Fibroblast of the aortic adventitia (primary cell): ENCODE measurements at regions not wholly inside any gene's neighbourhood (a gene's known extent, or its start where the extent isn't known, plus 50 kb on each side); places are given as distances from the start of the nearest gene placed in this dataset.
A peak's percentile ranks its signal among the peaks of the same experiment; 100 is the strongest.

ENCODE experiments used
- DNase-seq: peaks from one replicate; pipeline ENCODE4 v3.0.0-alpha.2; 2010; ENCODE audit warnings: low read depth
- H3K4me3 ChIP-seq: 2 replicates; pipeline ENCODE4 v1.5.1; 2011; ENCODE audit warnings: low read depth, mild to moderate bottlenecking, control low read depth, low read length, moderate library complexity
- TF ChIP-seq, protein P1 (sequence below): IDR thresholded peaks from 2 replicates; pipeline ENCODE4 v1.5.1; 2011; ENCODE audit warnings: mild to moderate bottlenecking, low read length, control low read depth, inconsistent platforms; ENCODE audit not compliant: insufficient read depth

DNA sequence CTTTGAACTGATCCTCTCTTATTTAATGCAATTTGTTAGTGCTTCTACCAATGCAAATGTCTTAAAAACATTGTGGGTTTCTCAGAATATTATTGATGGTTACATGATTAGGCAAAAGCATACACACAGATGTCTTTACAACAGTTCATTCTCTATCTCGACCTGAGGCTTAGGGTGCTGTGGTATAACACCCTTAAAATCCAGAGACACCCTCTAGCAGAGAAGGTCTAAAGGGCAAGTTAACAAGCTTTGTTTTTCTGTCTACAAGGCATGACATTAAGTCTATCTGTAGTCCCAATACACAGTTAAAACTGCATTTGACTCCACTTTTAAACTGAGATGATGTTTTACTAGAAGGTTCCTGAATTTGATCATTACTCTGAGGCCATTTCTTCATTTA is 518.7 kb upstream of the MEF2C start:
- TF ChIP-seq, protein P1, sequence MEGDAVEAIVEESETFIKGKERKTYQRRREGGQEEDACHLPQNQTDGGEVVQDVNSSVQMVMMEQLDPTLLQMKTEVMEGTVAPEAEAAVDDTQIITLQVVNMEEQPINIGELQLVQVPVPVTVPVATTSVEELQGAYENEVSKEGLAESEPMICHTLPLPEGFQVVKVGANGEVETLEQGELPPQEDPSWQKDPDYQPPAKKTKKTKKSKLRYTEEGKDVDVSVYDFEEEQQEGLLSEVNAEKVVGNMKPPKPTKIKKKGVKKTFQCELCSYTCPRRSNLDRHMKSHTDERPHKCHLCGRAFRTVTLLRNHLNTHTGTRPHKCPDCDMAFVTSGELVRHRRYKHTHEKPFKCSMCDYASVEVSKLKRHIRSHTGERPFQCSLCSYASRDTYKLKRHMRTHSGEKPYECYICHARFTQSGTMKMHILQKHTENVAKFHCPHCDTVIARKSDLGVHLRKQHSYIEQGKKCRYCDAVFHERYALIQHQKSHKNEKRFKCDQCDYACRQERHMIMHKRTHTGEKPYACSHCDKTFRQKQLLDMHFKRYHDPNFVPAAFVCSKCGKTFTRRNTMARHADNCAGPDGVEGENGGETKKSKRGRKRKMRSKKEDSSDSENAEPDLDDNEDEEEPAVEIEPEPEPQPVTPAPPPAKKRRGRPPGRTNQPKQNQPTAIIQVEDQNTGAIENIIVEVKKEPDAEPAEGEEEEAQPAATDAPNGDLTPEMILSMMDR, result no peak
- H3K4me3 ChIP-seq, result no peak overlapping the region
- no peak for DNase-seq

DNA sequence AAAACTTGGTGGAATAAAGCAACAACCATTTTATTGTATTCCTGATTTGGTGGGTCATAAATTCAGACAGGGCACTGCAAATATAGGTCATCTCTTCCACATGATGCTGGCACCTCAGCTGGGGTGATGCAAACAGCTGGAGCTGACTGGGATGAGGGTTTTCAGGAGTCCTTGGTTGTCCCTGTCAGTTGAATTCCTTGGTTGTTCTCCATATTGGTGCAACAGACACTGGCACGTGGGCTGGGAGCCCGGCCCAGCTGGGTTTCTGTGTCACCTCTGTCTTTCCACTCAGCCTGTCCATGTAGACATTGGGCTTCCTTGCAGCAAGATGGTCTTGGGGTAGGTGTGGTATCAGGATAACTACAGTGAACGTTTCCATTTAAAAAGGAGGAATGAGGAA is 518.0 kb upstream of the MEF2C start:
- H3K4me3 ChIP-seq, result no peak overlapping the region
- TF ChIP-seq, protein P1, result no peak
- DNase-seq, result no peak

DNA sequence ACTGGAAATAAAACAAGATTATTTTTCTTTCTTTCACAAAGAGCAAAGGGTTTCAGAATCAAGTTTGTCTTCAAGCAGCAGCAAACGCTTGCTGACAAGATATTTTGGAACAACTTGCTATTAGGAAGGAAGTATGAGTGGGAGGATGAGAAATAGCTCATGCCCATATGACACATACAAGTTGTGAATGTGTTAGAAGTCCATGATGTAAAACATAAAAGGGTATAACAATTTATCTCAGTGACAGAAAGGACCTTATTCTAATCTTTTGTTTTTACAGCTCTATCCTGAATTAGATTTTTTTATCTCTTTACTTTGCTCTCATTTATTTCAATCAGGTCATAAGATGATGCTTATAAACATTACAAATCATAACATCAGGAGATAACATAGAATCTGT is 516.6 kb upstream of the MEF2C start:
- H3K4me3 ChIP-seq, result no peak overlapping the region
- peak; percentile 52 for DNase-seq

DNA sequence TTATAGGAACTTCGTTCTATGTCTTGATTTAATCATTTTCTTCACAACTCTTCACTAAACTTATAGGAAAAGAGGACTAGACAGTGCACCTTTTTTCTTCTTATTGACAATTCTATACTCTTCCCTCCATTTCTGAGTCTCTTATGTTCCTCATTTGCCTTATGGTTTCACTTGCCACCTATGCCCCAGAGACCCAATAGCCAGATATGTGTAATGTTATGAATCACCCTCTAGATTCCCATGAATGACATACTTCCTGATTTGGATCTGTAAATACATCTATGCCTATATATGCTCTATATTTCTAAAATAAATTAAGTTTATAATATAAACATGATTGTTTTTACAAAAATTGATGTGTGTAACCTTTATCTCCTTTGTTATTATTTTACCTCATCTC is 514.1 kb upstream of the MEF2C start:
- peak; percentile 5 for DNase-seq
- no peak overlapping the region for H3K4me3 ChIP-seq
- TF ChIP-seq, protein P1, result no peak

More for the DNA sequence above, 516.6 kb upstream of the MEF2C start:
- TF ChIP-seq, protein P1, result no peak

DNA sequence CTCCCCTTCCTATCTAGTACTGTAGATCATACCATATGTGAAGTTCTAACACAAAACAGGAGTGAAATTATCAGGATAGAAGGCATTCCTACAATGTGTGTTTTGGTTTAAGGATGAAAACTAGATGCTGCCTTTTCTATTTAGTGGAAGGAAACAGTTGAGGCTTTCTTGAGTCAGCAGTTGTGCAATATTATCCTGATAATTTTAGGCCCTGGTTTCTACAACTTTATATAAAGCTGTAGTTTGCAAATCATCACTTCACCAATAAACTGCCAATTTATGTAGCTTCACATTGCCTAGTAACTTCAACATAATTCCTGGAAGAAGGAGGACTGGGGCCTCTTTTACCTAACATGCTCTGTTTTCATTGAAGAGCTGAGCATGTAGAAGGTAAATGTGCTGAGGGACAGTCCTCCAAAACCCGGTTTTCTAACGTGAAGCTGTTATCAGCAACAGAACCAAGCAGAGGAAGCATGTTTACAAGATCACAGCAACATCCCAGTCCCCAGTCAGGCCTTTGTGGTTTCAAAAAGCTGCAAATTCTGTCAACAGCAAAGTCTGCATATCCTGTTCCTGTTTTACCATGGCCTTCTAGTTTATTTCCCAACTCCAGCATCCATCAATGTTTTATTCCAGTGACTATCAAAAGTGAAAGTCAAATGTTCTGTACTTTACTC is 513.4 kb upstream of the MEF2C start:
- DNase-seq, result peak; percentile 61
- H3K4me3 ChIP-seq, result no peak overlapping the region

DNA sequence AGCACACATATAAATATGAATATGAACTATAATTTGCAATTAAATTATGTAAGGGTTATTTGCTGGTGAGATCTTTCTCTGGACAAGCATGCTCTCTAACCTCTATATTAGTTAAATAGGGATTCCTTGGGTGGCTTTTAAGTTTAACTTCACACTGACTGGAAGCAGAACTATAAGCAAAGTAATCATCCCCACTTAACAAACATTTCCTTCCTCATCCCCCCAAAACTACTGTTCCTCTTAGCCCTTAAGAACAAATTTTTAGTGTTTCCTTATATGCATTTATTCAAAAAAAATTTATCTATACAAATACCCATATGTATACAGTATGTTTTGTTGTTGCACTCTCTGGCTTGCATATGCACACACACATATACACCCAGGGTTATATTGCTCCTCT is 512.1 kb upstream of the MEF2C start:
- no peak overlapping the region for H3K4me3 ChIP-seq
- TF ChIP-seq, protein P1, result no peak
- DNase-seq, result no peak

More for the DNA sequence above, 513.4 kb upstream of the MEF2C start:
- TF ChIP-seq, protein P1, result no peak

DNA sequence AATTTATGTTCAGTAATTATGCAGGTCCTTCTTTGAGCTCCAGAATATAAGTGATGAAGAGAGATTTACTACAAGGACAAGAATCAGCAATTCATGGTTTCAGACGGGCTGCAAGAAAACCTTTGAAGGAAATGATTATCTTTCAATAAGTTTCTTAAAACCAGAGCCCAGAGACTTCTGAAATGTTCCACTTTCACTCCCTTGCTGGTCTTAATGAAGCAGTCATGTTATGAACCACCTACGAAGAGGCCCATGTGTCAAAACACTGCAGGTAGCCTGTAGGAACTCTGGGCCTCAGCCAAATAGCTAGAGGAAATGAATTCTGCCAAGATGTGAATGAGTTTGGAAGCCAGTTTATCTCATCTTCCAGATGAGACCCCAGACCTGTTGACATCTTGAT is 505.9 kb upstream of the MEF2C start:
- DNase-seq, result no peak
- TF ChIP-seq, protein P1, result no peak
- no peak overlapping the region for H3K4me3 ChIP-seq
